Mucosa of descending colon (tissue), 3 donors: ENCODE measurements at regions not wholly inside any gene's neighbourhood (a gene's known extent, or its start where the extent isn't known, plus 50 kb on each side); places are given as distances from the start of the nearest gene placed in this dataset.
"Not testable (repeated sequence)": the region's sequence is repeated elsewhere in the genome, so short reads cannot be mapped to it uniquely, and the experiment has no call there.

ENCODE experiments used
- ATAC-seq: fragments of 200-7000 bp; cut with Tn5 transposase; one replicate; pipeline ENCODE4 v1.9.1; 2020; ENCODE audit warnings: mild to moderate bottlenecking, moderate library complexity
- DNase-seq, 3 donors: peaks; one replicate each; pipeline ENCODE4 v3.0.0-alpha.2; 2020
- H3K36me3 ChIP-seq: fragments of 200-600 bp; one replicate; pipeline ENCODE4 v1.8.0; 2021; ENCODE audit warnings: low read depth, mild to moderate bottlenecking
- H3K4me1 ChIP-seq: fragments of 200-600 bp; one replicate; pipeline ENCODE4 v1.8.0; 2021; ENCODE audit warnings: low read depth, mild to moderate bottlenecking
- H3K4me3 ChIP-seq: fragments of 200-600 bp; one replicate; pipeline ENCODE4 v1.8.0; 2021; ENCODE audit warnings: mild to moderate bottlenecking
- H3K9me3 ChIP-seq: fragments of 200-600 bp; one replicate; pipeline ENCODE4 v1.8.0; 2021; ENCODE audit warnings: mild to moderate bottlenecking
- CTCF ChIP-seq: fragments of 200-600 bp; IDR thresholded peaks from one replicate; pipeline ENCODE4 v1.8.0; 2022; ENCODE audit warnings: antibody characterized with exemption, mild to moderate bottlenecking
- intact Hi-C, 2 donors: fragments of 100-400 bp; cut with DNase I in 1 of 2; cut with micrococcal nuclease in 1 of 2; formaldehyde crosslinking; loops; one replicate each; pipeline versions ENCODE4 v1.11.0 to v1.11.1; 2022; cut with DNase I, micrococcal nuclease
- donor health status: DM: no; HTN: no; CAD: no; lungs with moderate emphysema.
- donor health status: DM: no; HTN: no; CAD: no.
- donor health status: DM: no; HTN: yes; CAD: no.

GRCh38 chr14:25322784-25323183 is 272.8 kb upstream of the STXBP6 start:
- H3K4me1 ChIP-seq, result no peaks in the 10 kb centered on the region
- DNase-seq, result no peak
- H3K9me3 ChIP-seq, result no peaks in the 10 kb centered on the region
- no peak for TF ChIP-seq CTCF
- no peak for ATAC-seq
- no peak overlapping the region for H3K4me3 ChIP-seq
- intact Hi-C loops, result no loop called here
- no peaks in the 10 kb centered on the region for H3K36me3 ChIP-seq

GRCh38 chr14:25316007-25316406 is 266.1 kb upstream of the STXBP6 start:
- DNase-seq, intact Hi-C loops: not testable (repeated sequence)

GRCh38 chr14:25308244-25308643 is 258.3 kb upstream of the STXBP6 start:
- TF ChIP-seq CTCF, result no peak

More at GRCh38 chr14:25316007-25316406, 266.1 kb upstream of the STXBP6 start:
- not testable (repeated sequence) for H3K4me1 ChIP-seq, ATAC-seq, H3K4me3 ChIP-seq, H3K9me3 ChIP-seq, H3K36me3 ChIP-seq

GRCh38 chr14:25303934-25304333 is 254.0 kb upstream of the STXBP6 start:
- H3K4me3 ChIP-seq, result no peak overlapping the region
- H3K9me3 ChIP-seq, result no peaks in the 10 kb centered on the region
- no peaks in the 10 kb centered on the region for H3K4me1 ChIP-seq
- H3K36me3 ChIP-seq, result no peaks in the 10 kb centered on the region
- no peak for DNase-seq
- intact Hi-C loops, result no loop called here
- TF ChIP-seq CTCF, result no peak
- ATAC-seq, result no peak

More at GRCh38 chr14:25308244-25308643, 258.3 kb upstream of the STXBP6 start:
- DNase-seq, result peak in 2 of 3 donors; percentile 51 to 61
- peak; percentile 96 for ATAC-seq
- H3K9me3 ChIP-seq, result no peaks in the 10 kb centered on the region
- no peaks in the 10 kb centered on the region for H3K4me1 ChIP-seq
- H3K4me3 ChIP-seq, result no peak overlapping the region
- no peaks in the 10 kb centered on the region for H3K36me3 ChIP-seq
- intact Hi-C loops, result no loop called here

GRCh38 chr14:25298238-25298637 is 248.3 kb upstream of the STXBP6 start:
- intact Hi-C loops, result no loop called here
- Histone ChIP-seq H3K4me1 (no peaks in the 10 kb centered on the region), H3K4me3 (no peak overlapping the region), H3K9me3 (no peaks in the 10 kb centered on the region), H3K36me3 (no peaks in the 10 kb centered on the region)
- TF ChIP-seq CTCF, result no peak
- no peak for DNase-seq
- ATAC-seq, result no peak

GRCh38 chr14:25290154-25290553 is 240.2 kb upstream of the STXBP6 start:
- DNase-seq, H3K4me3 ChIP-seq, intact Hi-C loops, H3K9me3 ChIP-seq, ATAC-seq, H3K36me3 ChIP-seq, H3K4me1 ChIP-seq: not testable (repeated sequence)

- ATAC-seq (no peak), DNase-seq (no peak)
- H3K36me3 ChIP-seq, result no peaks in the 10 kb centered on the region
- no peaks in the 10 kb centered on the region for H3K9me3 ChIP-seq
- H3K4me1 ChIP-seq, result no peaks in the 10 kb centered on the region
- intact Hi-C loops, result no loop called here
- H3K4me3 ChIP-seq, result no peak overlapping the region
- TF ChIP-seq CTCF, result no peak
Observed at GRCh38 chr14:25274529-25274928, 224.6 kb upstream of the STXBP6 start.
